KMS-11 (cell line): ENCODE measurements at regions not wholly inside any gene's neighbourhood (a gene's known extent, or its start where the extent isn't known, plus 50 kb on each side); places are given as distances from the start of the nearest gene placed in this dataset.

Source experiments
- H2AFZ ChIP-seq: fragments of 200-600 bp; sonication (generic); 2 replicates; pipeline ENCODE4 v1.6.1; 2016; ENCODE audit warnings: antibody characterized with exemption, mixed run types, low read depth
- H3K27ac ChIP-seq: fragments of 200-600 bp; sonication (generic); 2 replicates; pipeline ENCODE4 v1.6.1; 2016; ENCODE audit warnings: mild to moderate bottlenecking, mixed run types
- H3K27me3 ChIP-seq: fragments of 200-600 bp; sonication (generic); 2 replicates; pipeline ENCODE4 v1.6.1; 2017; ENCODE audit warnings: mild to moderate bottlenecking, low read depth, mixed run types, moderate library complexity; ENCODE audit not compliant: insufficient read depth
- H3K36me3 ChIP-seq: fragments of 200-600 bp; sonication (generic); 2 replicates; pipeline ENCODE4 v1.6.1; 2017; ENCODE audit warnings: mild to moderate bottlenecking, mixed run types; ENCODE audit not compliant: insufficient read depth
- H3K4me1 ChIP-seq: fragments of 200-600 bp; sonication (generic); 2 replicates; pipeline ENCODE4 v1.6.1; 2016; ENCODE audit warnings: mild to moderate bottlenecking, low read depth, mixed run types; ENCODE audit not compliant: poor library complexity, severe bottlenecking
- H3K4me2 ChIP-seq: fragments of 200-600 bp; sonication (generic); 2 replicates; pipeline ENCODE4 v1.7.0; 2016; ENCODE audit warnings: mild to moderate bottlenecking, mixed run types
- H3K4me3 ChIP-seq: fragments of 200-600 bp; sonication (generic); IDR thresholded peaks from 2 replicates; pipeline ENCODE4 v1.6.1; 2017; ENCODE audit warnings: low read depth, low read length, mixed read lengths; ENCODE audit not compliant: insufficient read depth
- H3K79me2 ChIP-seq: fragments of 200-600 bp; sonication (generic); 2 replicates; pipeline ENCODE4 v1.6.1; 2016; ENCODE audit warnings: low read depth, mixed run types; ENCODE audit not compliant: insufficient read depth
- H3K9ac ChIP-seq: fragments of 200-600 bp; sonication (generic); 2 replicates; pipeline ENCODE4 v1.6.1; 2016; ENCODE audit warnings: mild to moderate bottlenecking, mixed run types
- H4K20me1 ChIP-seq: fragments of 200-600 bp; sonication (generic); 2 replicates; pipeline ENCODE4 v1.6.1; 2016; ENCODE audit warnings: mild to moderate bottlenecking, mixed run types; ENCODE audit not compliant: insufficient read depth
- CTCF ChIP-seq: fragments of 200-600 bp; sonication (generic); conservative IDR thresholded peaks from 2 replicates; pipeline ENCODE4 v1.6.1; 2017; ENCODE audit warnings: low read depth, mild to moderate bottlenecking, antibody characterized with exemption, low read length, moderate library complexity, mixed read lengths

DNA sequence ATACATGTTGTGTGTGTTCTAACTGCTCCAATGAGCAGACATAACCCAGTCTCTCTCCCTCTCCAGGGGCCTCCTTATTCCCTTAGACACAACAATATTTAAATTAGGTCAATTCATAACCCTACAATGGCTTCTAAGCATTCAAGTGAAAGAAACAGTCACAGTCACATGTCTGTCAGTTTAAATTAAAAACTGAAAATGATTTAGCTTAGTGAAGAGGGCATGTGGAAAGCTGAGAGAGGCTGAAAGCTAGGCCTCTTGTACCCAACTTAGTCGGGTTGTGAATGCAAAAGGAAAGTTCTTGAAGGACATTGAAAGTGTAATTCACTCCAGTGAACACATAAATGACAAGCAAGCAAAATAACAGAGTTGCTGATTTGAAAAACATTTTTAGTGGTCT lies 1519.6 kb downstream of the OTOL1 start:
- TF ChIP-seq CTCF: no peak
- no peak overlapping the region for H3K4me3 ChIP-seq
- H3K36me3 ChIP-seq: no peaks in the 10 kb centered on the region
- H4K20me1 ChIP-seq: no peaks in the 10 kb centered on the region
- no peak overlapping the region for H3K9ac ChIP-seq
- no peak overlapping the region for H2AFZ ChIP-seq
- no peaks in the 10 kb centered on the region for H3K27me3 ChIP-seq
- H3K79me2 ChIP-seq: no peaks in the 10 kb centered on the region
- no peak overlapping the region for H3K27ac ChIP-seq
- H3K4me1 ChIP-seq: no peaks in the 10 kb centered on the region
- no peak overlapping the region for H3K4me2 ChIP-seq

DNA sequence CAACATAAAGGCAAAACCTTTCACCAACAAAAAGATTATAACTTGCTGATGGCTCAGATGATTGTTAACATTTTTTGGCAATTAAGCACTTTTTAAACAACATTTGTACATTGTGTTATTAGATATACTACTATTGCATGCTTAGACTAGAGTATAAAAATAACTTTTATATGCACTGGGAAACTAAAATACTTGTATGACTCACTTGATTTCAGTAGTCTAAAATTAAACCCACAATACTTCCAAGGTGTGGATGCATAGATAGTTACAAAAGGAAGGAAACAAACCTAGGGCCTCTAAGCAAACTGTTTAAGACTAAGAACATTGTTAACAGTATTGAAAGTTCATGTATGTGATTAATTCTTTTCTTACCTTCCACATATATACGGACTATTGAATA lies 1521.5 kb downstream of the OTOL1 start:
- TF ChIP-seq CTCF: no peak
- Histone ChIP-seq H3K4me2 (no peak overlapping the region), H3K27me3 (no peaks in the 10 kb centered on the region), H3K36me3 (no peaks in the 10 kb centered on the region), H2AFZ (no peak overlapping the region), H3K4me3 (no peak overlapping the region), H3K4me1 (no peaks in the 10 kb centered on the region), H3K27ac (no peak overlapping the region), H3K79me2 (no peaks in the 10 kb centered on the region), H3K9ac (no peak overlapping the region), H4K20me1 (no peaks in the 10 kb centered on the region)

DNA sequence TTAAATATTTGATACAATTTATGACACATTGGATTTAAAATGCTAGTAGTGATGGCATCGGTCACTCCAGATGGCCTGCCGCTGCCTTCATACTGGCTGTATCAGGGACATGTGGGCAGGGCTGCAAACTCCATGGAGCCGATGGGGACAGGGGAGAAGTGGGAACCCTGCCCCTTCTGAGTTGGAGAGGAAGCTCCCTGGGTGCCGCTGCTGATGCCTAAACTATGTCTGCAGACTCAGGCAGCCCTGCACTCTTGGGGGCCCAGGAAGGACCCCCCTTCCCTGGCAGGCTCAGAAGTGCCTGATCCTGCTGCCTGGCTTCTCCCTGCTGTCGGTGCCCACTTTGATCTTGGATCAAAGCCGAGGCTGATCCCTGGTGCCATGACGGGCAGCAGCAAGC lies 1522.1 kb downstream of the OTOL1 start:
- no peak for TF ChIP-seq CTCF
- Histone ChIP-seq H3K4me1 (no peaks in the 10 kb centered on the region), H3K79me2 (no peaks in the 10 kb centered on the region), H3K4me3 (no peak overlapping the region), H3K4me2 (no peak overlapping the region), H3K27ac (no peak overlapping the region), H2AFZ (no peak overlapping the region), H3K36me3 (no peaks in the 10 kb centered on the region), H4K20me1 (no peaks in the 10 kb centered on the region), H3K27me3 (no peaks in the 10 kb centered on the region), H3K9ac (no peak overlapping the region)

DNA sequence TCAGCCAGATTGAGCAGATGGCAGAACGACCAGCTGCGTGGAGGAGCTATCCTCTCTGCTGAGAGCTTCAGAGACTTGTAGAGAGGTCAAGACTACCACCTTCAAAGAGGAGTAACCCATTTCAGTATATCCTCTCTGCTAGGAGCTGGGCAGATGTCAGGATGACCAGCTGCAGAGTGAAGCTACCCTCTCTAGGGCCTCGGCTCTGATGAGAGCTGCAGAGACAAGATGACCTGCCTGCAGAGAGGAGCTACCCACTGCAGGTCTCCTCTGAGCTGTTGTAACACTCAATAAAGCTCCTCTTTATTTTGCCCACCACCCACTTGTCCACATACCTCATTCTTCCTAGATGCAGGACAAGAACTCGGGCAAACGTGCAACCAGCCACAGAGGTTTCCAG lies 1522.7 kb downstream of the OTOL1 start:
- no peaks in the 10 kb centered on the region for H3K27me3 ChIP-seq
- TF ChIP-seq CTCF: no peak
- H3K4me1 ChIP-seq: no peaks in the 10 kb centered on the region
- no peak overlapping the region for H3K4me3 ChIP-seq
- no peak overlapping the region for H3K9ac ChIP-seq
- H2AFZ ChIP-seq: no peak overlapping the region
- no peaks in the 10 kb centered on the region for H4K20me1 ChIP-seq
- no peaks in the 10 kb centered on the region for H3K79me2 ChIP-seq
- H3K4me2 ChIP-seq: no peak overlapping the region
- no peaks in the 10 kb centered on the region for H3K36me3 ChIP-seq
- H3K27ac ChIP-seq: no peak overlapping the region

DNA sequence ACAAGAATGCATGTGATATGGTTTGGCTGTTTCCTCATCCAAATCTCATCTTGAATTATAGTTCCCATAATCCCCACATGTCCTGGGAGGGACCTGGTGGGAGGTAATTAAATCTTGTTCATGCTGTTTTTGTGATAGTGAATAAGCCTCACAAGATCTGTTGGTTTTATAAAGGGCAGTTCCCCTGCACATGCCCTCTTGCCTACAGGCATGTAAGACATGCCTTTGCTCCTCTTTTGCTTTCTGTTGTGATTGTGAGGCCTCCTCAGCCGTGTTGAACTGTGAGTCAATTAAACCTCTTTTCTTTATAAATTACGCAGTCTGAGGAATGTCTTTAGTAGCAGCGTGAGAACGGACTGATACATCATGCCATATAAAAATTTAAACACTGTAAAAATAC lies 1537.0 kb downstream of the OTOL1 start:
- H2AFZ ChIP-seq: no peak overlapping the region
- TF ChIP-seq CTCF: no peak
- no peak overlapping the region for H3K27ac ChIP-seq
- no peaks in the 10 kb centered on the region for H4K20me1 ChIP-seq
- no peaks in the 10 kb centered on the region for H3K79me2 ChIP-seq
- H3K36me3 ChIP-seq: no peaks in the 10 kb centered on the region; the same call in 1 of the 2 replicates
- H3K27me3 ChIP-seq: no peaks in the 10 kb centered on the region
- H3K4me1 ChIP-seq: no peaks in the 10 kb centered on the region
- no peak overlapping the region for H3K4me3 ChIP-seq
- no peak overlapping the region for H3K9ac ChIP-seq
- no peak overlapping the region for H3K4me2 ChIP-seq
